WI38 (cell line): ENCODE measurements at regions not wholly inside any gene's neighbourhood (a gene's known extent, or its start where the extent isn't known, plus 50 kb on each side); places are given as distances from the start of the nearest gene placed in this dataset.
"Not testable (repeated sequence)": the region's sequence is repeated elsewhere in the genome, so short reads cannot be mapped to it uniquely, and the experiment has no call there.

Source experiments
- H3K4me3 ChIP-seq: 2 replicates; pipeline ENCODE4 v1.5.1; 2011; ENCODE audit warnings: low read depth, mild to moderate bottlenecking, control low read depth, low read length
- CTCF ChIP-seq: IDR thresholded peaks from 2 replicates; pipeline ENCODE4 v1.5.1; 2012; ENCODE audit warnings: low read depth, mild to moderate bottlenecking, control low read depth, low read length

GRCh38 chr1:70586046-70586445 is 175.0 kb downstream of the CTH start:
- no peak for TF ChIP-seq CTCF

GRCh38 chr1:70587872-70588366 is 176.9 kb downstream of the CTH start:
- TF ChIP-seq CTCF: no peak
- H3K4me3 ChIP-seq: no peak overlapping the region

More at GRCh38 chr1:70586046-70586445, 175.0 kb downstream of the CTH start:
- H3K4me3 ChIP-seq: no peak overlapping the region

GRCh38 chr1:70593551-70593950 is 182.5 kb downstream of the CTH start:
- not testable (repeated sequence) for H3K4me3 ChIP-seq

GRCh38 chr1:70608815-70609214 is 197.7 kb downstream of the CTH start:
- H3K4me3 ChIP-seq: no peak overlapping the region

GRCh38 chr1:70610164-70610563 is 199.1 kb downstream of the CTH start:
- not testable (repeated sequence) for H3K4me3 ChIP-seq

More at GRCh38 chr1:70608815-70609214, 197.7 kb downstream of the CTH start:
- no peak for TF ChIP-seq CTCF

GRCh38 chr1:70616946-70617345 is 205.9 kb downstream of the CTH start:
- TF ChIP-seq CTCF: no peak
- H3K4me3 ChIP-seq: no peak overlapping the region

GRCh38 chr1:70617728-70618127 is 206.7 kb downstream of the CTH start:
- no peak for TF ChIP-seq CTCF

GRCh38 chr1:70627910-70628309 is 216.8 kb downstream of the CTH start:
- TF ChIP-seq CTCF: no peak
- no peak overlapping the region for H3K4me3 ChIP-seq

More at GRCh38 chr1:70617728-70618127, 206.7 kb downstream of the CTH start:
- no peak overlapping the region for H3K4me3 ChIP-seq
